ENCODE measurements at regions not wholly inside any gene's neighbourhood (a gene's known extent, or its start where the extent isn't known, plus 50 kb on each side); places are given as distances from the start of the nearest gene placed in this dataset.
"Not testable (repeated sequence)": the region's sequence is repeated elsewhere in the genome, so short reads cannot be mapped to it uniquely, and the experiment has no call there.

- 0 out of 4 replicates have a peak, but pooled peaks cover 0 to 3% of the 10 kb centered on the region in 2 experiments for H3K9me3 ChIP-seq (ENCODE audit: insufficient read depth in 2 of 2, low read depth in 1 of 2, low read length in 1 of 2)
- H3K4me2 ChIP-seq (ENCODE audit: insufficient read depth in 1 of 2, low read depth in 2 of 2, low read length in 2 of 2): no peak overlapping the region
- H3K79me1 ChIP-seq (ENCODE audit: low read depth, low read length): no peaks in the 10 kb centered on the region
- H3K4me3 ChIP-seq (ENCODE audit: extremely low read depth in 1 of 4, insufficient read depth in 2 of 4, low read depth in 3 of 4, low read length in 4 of 4): no peak overlapping the region
- H4K91ac ChIP-seq (replicated peaks; ENCODE audit: insufficient read length, low read length): no peak overlapping the region
- FAIRE-seq: no peak
- H2BK20ac ChIP-seq (ENCODE audit: low read length): no peak overlapping the region
- no peak overlapping the region for H3K23ac ChIP-seq (ENCODE audit: insufficient read length)
- H2BK15ac ChIP-seq (ENCODE audit: low read length): no peak overlapping the region
- H3K27me3 ChIP-seq (replicated peaks in 1 of 4; ENCODE audit: control insufficient read depth in 3 of 4, extremely low read depth in 1 of 4, insufficient read depth in 3 of 4, low read length in 3 of 4): no peaks in the 10 kb centered on the region
- no peak overlapping the region for H2BK12ac ChIP-seq (ENCODE audit: low read depth, low read length)
- no peak overlapping the region for H2BK5ac ChIP-seq (ENCODE audit: low read depth, low read length)
- H4K20me1 ChIP-seq (replicated peaks in 1 of 2; ENCODE audit: control insufficient read depth in 1 of 2, insufficient read depth in 2 of 2, low read length in 2 of 2): no peaks in the 10 kb centered on the region
- H3K23me2 ChIP-seq (ENCODE audit: low read depth, low read length): no peaks in the 10 kb centered on the region
- no peaks in the 10 kb centered on the region for H3K79me2 ChIP-seq (ENCODE audit: control insufficient read depth in 1 of 2, insufficient read depth in 2 of 2, low read length in 2 of 2)
- no peak overlapping the region for H3K9ac ChIP-seq (replicated peaks in 1 of 4; ENCODE audit: extremely low read depth in 1 of 4, low read depth in 3 of 4, low read length in 3 of 4)
- H3K14ac ChIP-seq (ENCODE audit: insufficient read length): no peak overlapping the region
- H2AK5ac ChIP-seq (ENCODE audit: low read depth, low read length): no peak overlapping the region
- CTCF ChIA-PET (ENCODE audit: partially characterized antibody): no interaction called here
- H3K56ac ChIP-seq (replicated peaks; ENCODE audit: insufficient read length, low read depth, low read length): no peak overlapping the region
- H2AFZ ChIP-seq (ENCODE audit: low read length): no peak overlapping the region
- H3K4me1 ChIP-seq (replicated peaks in 1 of 4; ENCODE audit: control insufficient read depth in 3 of 4, insufficient read depth in 4 of 4, low read length in 3 of 4): no peaks in the 10 kb centered on the region
- H3K18ac ChIP-seq (ENCODE audit: extremely low read depth, low read length): no peak overlapping the region
- no peak overlapping the region for H4K5ac ChIP-seq (ENCODE audit: insufficient read length, low read depth, low read length)
- H3K4ac ChIP-seq (replicated peaks; ENCODE audit: insufficient read length, low read depth, low read length): no peak overlapping the region
- no peak for DNase-seq (ENCODE audit: low read depth in 1 of 2, low spot score in 2 of 2)
- no peak overlapping the region for H4K8ac ChIP-seq (ENCODE audit: extremely low read depth, insufficient read depth, low read length)
- no peak overlapping the region for H3K27ac ChIP-seq (ENCODE audit: low read depth, low read length)
- no peak overlapping the region for H2BK120ac ChIP-seq (replicated peaks; ENCODE audit: low read depth, low read length)
- no peaks in the 10 kb centered on the region for H3K36me3 ChIP-seq (ENCODE audit: control insufficient read depth in 2 of 4, insufficient read depth in 4 of 4, low read length in 3 of 4)
- TF ChIP-seq KDM4A (IDR thresholded peaks at IDR 0.05; ENCODE audit: low read depth, low read length, severe bottlenecking) (no peak), SAP30 (IDR thresholded peaks at IDR 0.05; ENCODE audit: insufficient read depth, insufficient replicate concordance, low read length) (no peak), SP1 (IDR thresholded peaks at IDR 0.05; ENCODE audit: low read depth, low read length) (no peak)
- POLR2A ChIA-PET (ENCODE audit: partially characterized antibody): interaction anchor here (0.6 kb wide), 1 partner anchor 12 kb away, joined by 5 read pairs; no protein-coding TSS in a partner anchor
Observed at GRCh38 chr4:159706704-159707103, 603.8 kb downstream of the RAPGEF2 start.

GRCh38 chr4:159715180-159715579 lies 612.3 kb downstream of the RAPGEF2 start:
- H2BK5ac ChIP-seq (ENCODE audit: low read depth, low read length); H2BK120ac ChIP-seq (replicated peaks; ENCODE audit: low read depth, low read length); H3K9me3 ChIP-seq (ENCODE audit: insufficient read depth in 2 of 2, low read depth in 1 of 2, low read length in 1 of 2); FAIRE-seq; H3K79me2 ChIP-seq (ENCODE audit: control insufficient read depth in 1 of 2, insufficient read depth in 2 of 2, low read length in 2 of 2); H3K14ac ChIP-seq (ENCODE audit: insufficient read length); H3K18ac ChIP-seq (ENCODE audit: extremely low read depth, low read length); H2BK20ac ChIP-seq (ENCODE audit: low read length); H2BK15ac ChIP-seq (ENCODE audit: low read length); H3K56ac ChIP-seq (replicated peaks; ENCODE audit: insufficient read length, low read depth, low read length); H4K91ac ChIP-seq (replicated peaks; ENCODE audit: insufficient read length, low read length); DNase-seq (ENCODE audit: low read depth in 1 of 2, low spot score in 2 of 2); H3K4me3 ChIP-seq (ENCODE audit: extremely low read depth in 1 of 4, insufficient read depth in 2 of 4, low read depth in 3 of 4, low read length in 4 of 4); H4K5ac ChIP-seq (ENCODE audit: insufficient read length, low read depth, low read length); H3K9ac ChIP-seq (replicated peaks in 1 of 4; ENCODE audit: extremely low read depth in 1 of 4, low read depth in 3 of 4, low read length in 3 of 4); H3K27me3 ChIP-seq (replicated peaks in 1 of 4; ENCODE audit: control insufficient read depth in 3 of 4, extremely low read depth in 1 of 4, insufficient read depth in 3 of 4, low read length in 3 of 4); H3K79me1 ChIP-seq (ENCODE audit: low read depth, low read length); H3K36me3 ChIP-seq (ENCODE audit: control insufficient read depth in 2 of 4, insufficient read depth in 4 of 4, low read length in 3 of 4); H4K20me1 ChIP-seq (replicated peaks in 1 of 2; ENCODE audit: control insufficient read depth in 1 of 2, insufficient read depth in 2 of 2, low read length in 2 of 2); H3K4me1 ChIP-seq (replicated peaks in 1 of 4; ENCODE audit: control insufficient read depth in 3 of 4, insufficient read depth in 4 of 4, low read length in 3 of 4); H3K4ac ChIP-seq (replicated peaks; ENCODE audit: insufficient read length, low read depth, low read length); H2AFZ ChIP-seq (ENCODE audit: low read length); H3K23me2 ChIP-seq (ENCODE audit: low read depth, low read length); H4K8ac ChIP-seq (ENCODE audit: extremely low read depth, insufficient read depth, low read length); H2BK12ac ChIP-seq (ENCODE audit: low read depth, low read length); H3K23ac ChIP-seq (ENCODE audit: insufficient read length); H2AK5ac ChIP-seq (ENCODE audit: low read depth, low read length); H3K27ac ChIP-seq (ENCODE audit: low read depth, low read length); POLR2A ChIA-PET (ENCODE audit: partially characterized antibody); H3K4me2 ChIP-seq (ENCODE audit: insufficient read depth in 1 of 2, low read depth in 2 of 2, low read length in 2 of 2): not testable (repeated sequence)
- CTCF ChIA-PET (ENCODE audit: partially characterized antibody): interaction anchor here (1.1 kb wide), 1 partner anchor 13 kb away, joined by 3 read pairs; no protein-coding TSS in a partner anchor
- WGBS, 2 experiments (ENCODE audit: extremely low coverage in 1 of 2, insufficient coverage in 1 of 2, insufficient read length in 1 of 2, insufficient replicate concordance in 2 of 2, low coverage in 1 of 2, low lambda C conversion rate in 2 of 2, missing lambda C conversion rate in 1 of 2): 94% methylated on average over 22 of the region's 25 CpGs; no CpG with 5 or more reads in 1 of the 2 experiments

Measured in H1 (cell line).